Colonic mucosa (tissue), 4 donors: ENCODE measurements at regions not wholly inside any gene's neighbourhood (a gene's known extent, or its start where the extent isn't known, plus 50 kb on each side); places are given as distances from the start of the nearest gene placed in this dataset.

Experiments
- DNase-seq: peaks from one replicate; pipeline ENCODE4 v3.0.0-alpha.2; 2020
- H3K27ac ChIP-seq: fragments of 200-600 bp; one replicate; pipeline ENCODE4 v1.8.0; 2021
- H3K27me3 ChIP-seq: fragments of 200-600 bp; one replicate; pipeline ENCODE4 v1.8.0; 2021
- H3K36me3 ChIP-seq: fragments of 200-600 bp; one replicate; pipeline ENCODE4 v1.8.0; 2021
- H3K4me1 ChIP-seq: fragments of 200-600 bp; one replicate; pipeline ENCODE4 v1.8.0; 2021; ENCODE audit warnings: mild to moderate bottlenecking
- H3K4me3 ChIP-seq: fragments of 200-600 bp; one replicate; pipeline ENCODE4 v1.8.0; 2021
- H3K9ac ChIP-seq, 2 donors: one replicate each; pipeline ENCODE4 v1.7.0; 2013; ENCODE audit warnings: control low read depth in 2 of 2, low read depth in 2 of 2, low read length in 2 of 2
- H3K9me3 ChIP-seq: fragments of 200-600 bp; one replicate; pipeline ENCODE4 v1.8.0; 2021
- CTCF ChIP-seq: fragments of 200-600 bp; IDR thresholded peaks from one replicate; pipeline ENCODE4 v1.8.0; 2022; ENCODE audit warnings: antibody characterized with exemption, mild to moderate bottlenecking
- intact Hi-C: fragments of 100-400 bp; cut with DNase I; formaldehyde crosslinking; loops from one replicate; pipeline ENCODE4 v1.14.1; 2022
- donor health status: healthy.
- donor health status: DM: no; HTN: no; CAD: no.
- donor health status: DM: no; HTN: no; CAD: no.

- no peak for TF ChIP-seq CTCF
- no peak overlapping the region for H3K27ac ChIP-seq
- intact Hi-C loops = no loop called here
- no peaks in the 10 kb centered on the region for H3K9me3 ChIP-seq
- H3K4me3 ChIP-seq = no peak overlapping the region
- H3K4me1 ChIP-seq = no peaks in the 10 kb centered on the region
- DNase-seq = no peak
- no peak overlapping the region for H3K9ac ChIP-seq
- H3K36me3 ChIP-seq = no peaks in the 10 kb centered on the region
- no peaks in the 10 kb centered on the region for H3K27me3 ChIP-seq
These were observed 54.8 kb downstream of the CCDC71L start for GRCh38 chr7:106606120-106606519.

GRCh38 chr7:106604971-106605370, 56.0 kb downstream of the CCDC71L start:
- no peaks in the 10 kb centered on the region for H3K36me3 ChIP-seq
- H3K4me1 ChIP-seq = no peaks in the 10 kb centered on the region
- TF ChIP-seq CTCF = no peak
- no peak for DNase-seq
- H3K9ac ChIP-seq = no peak overlapping the region
- intact Hi-C loops = no loop called here
- no peaks in the 10 kb centered on the region for H3K27me3 ChIP-seq
- H3K9me3 ChIP-seq = no peaks in the 10 kb centered on the region
- no peak overlapping the region for H3K4me3 ChIP-seq
- H3K27ac ChIP-seq = no peak overlapping the region

- H3K27me3 ChIP-seq = no peaks in the 10 kb centered on the region
- no peaks in the 10 kb centered on the region for H3K36me3 ChIP-seq
- H3K4me1 ChIP-seq = no peaks in the 10 kb centered on the region
- intact Hi-C loops = no loop called here
- H3K9me3 ChIP-seq = no peaks in the 10 kb centered on the region
- no peak for TF ChIP-seq CTCF
- H3K27ac ChIP-seq = no peak overlapping the region
- DNase-seq = no peak
- H3K4me3 ChIP-seq = no peak overlapping the region
- H3K9ac ChIP-seq = no peak overlapping the region
These were observed 56.5 kb downstream of the CCDC71L start for GRCh38 chr7:106604303-106604924.

- H3K27ac ChIP-seq = no peak overlapping the region
- no peaks in the 10 kb centered on the region for H3K4me1 ChIP-seq
- no peak overlapping the region for H3K4me3 ChIP-seq
- no peak overlapping the region for H3K9ac ChIP-seq
- DNase-seq = no peak
- no peaks in the 10 kb centered on the region for H3K9me3 ChIP-seq
- TF ChIP-seq CTCF = no peak
- intact Hi-C loops = no loop called here
- H3K36me3 ChIP-seq = no peaks in the 10 kb centered on the region
- no peaks in the 10 kb centered on the region for H3K27me3 ChIP-seq
These were observed 57.6 kb downstream of the CCDC71L start for GRCh38 chr7:106603346-106603745.

GRCh38 chr7:106602062-106602461, 58.9 kb downstream of the CCDC71L start:
- no peaks in the 10 kb centered on the region for H3K9me3 ChIP-seq
- no peak for TF ChIP-seq CTCF
- H3K9ac ChIP-seq = no peak overlapping the region
- intact Hi-C loops = no loop called here
- no peak for DNase-seq
- no peak overlapping the region for H3K27ac ChIP-seq
- H3K4me1 ChIP-seq = no peaks in the 10 kb centered on the region
- no peaks in the 10 kb centered on the region for H3K36me3 ChIP-seq
- H3K4me3 ChIP-seq = no peak overlapping the region
- no peaks in the 10 kb centered on the region for H3K27me3 ChIP-seq
